Left hindlimb (tissue), 1 donor: ENCODE measurements at regions not wholly inside any gene's neighbourhood (a gene's known extent, or its start where the extent isn't known, plus 50 kb on each side); places are given as distances from the start of the nearest gene placed in this dataset.

ENCODE experiments used
- DNase-seq: peaks from one replicate; pipeline ENCODE4 v3.0.0-alpha.2; 2018

- DNase-seq = no peak
These were observed 148.9 kb upstream of the RBFOX1 start for GRCh38 chr16:7183768-7184167.

GRCh38 chr16:7182510-7183109, 150.0 kb upstream of the RBFOX1 start:
- no peak for DNase-seq

- no peak for DNase-seq
These were observed 154.8 kb upstream of the RBFOX1 start for GRCh38 chr16:7177875-7178274.

- no peak for DNase-seq
These were observed 161.5 kb upstream of the RBFOX1 start for GRCh38 chr16:7171151-7171550.

GRCh38 chr16:7167626-7168025, 165.0 kb upstream of the RBFOX1 start:
- DNase-seq = no peak

- no peak for DNase-seq
These were observed 170.8 kb upstream of the RBFOX1 start for GRCh38 chr16:7161891-7162290.

- DNase-seq = no peak
These were observed 172.6 kb upstream of the RBFOX1 start for GRCh38 chr16:7160093-7160492.

- DNase-seq = no peak
These were observed 174.2 kb upstream of the RBFOX1 start for GRCh38 chr16:7158481-7158880.

GRCh38 chr16:7150230-7150629, 182.4 kb upstream of the RBFOX1 start:
- DNase-seq = no peak

- no peak for DNase-seq
These were observed 184.0 kb upstream of the RBFOX1 start for GRCh38 chr16:7148606-7149005.

- DNase-seq = no peak
These were observed 191.7 kb upstream of the RBFOX1 start for GRCh38 chr16:7140899-7141298.

- DNase-seq = no peak
These were observed 194.9 kb upstream of the RBFOX1 start for GRCh38 chr16:7137560-7138330.

- DNase-seq = no peak
These were observed 200.2 kb upstream of the RBFOX1 start for GRCh38 chr16:7132465-7132864.

- no peak for DNase-seq
These were observed 207.9 kb upstream of the RBFOX1 start for GRCh38 chr16:7124701-7125100.

GRCh38 chr16:7124242-7124641, 208.4 kb upstream of the RBFOX1 start:
- no peak for DNase-seq

- DNase-seq = no peak
These were observed 215.9 kb upstream of the RBFOX1 start for GRCh38 chr16:7116734-7117133.

- DNase-seq = no peak
These were observed 216.7 kb upstream of the RBFOX1 start for GRCh38 chr16:7115898-7116297.

- no peak for DNase-seq
These were observed 218.7 kb upstream of the RBFOX1 start for GRCh38 chr16:7113949-7114348.

- DNase-seq = no peak
These were observed 219.2 kb upstream of the RBFOX1 start for GRCh38 chr16:7113395-7113794.

- no peak for DNase-seq
These were observed 221.4 kb upstream of the RBFOX1 start for GRCh38 chr16:7111265-7111664.

- DNase-seq = no peak
These were observed 225.2 kb upstream of the RBFOX1 start for GRCh38 chr16:7107436-7107835.

GRCh38 chr16:7103056-7103455, 229.6 kb upstream of the RBFOX1 start:
- no peak for DNase-seq

GRCh38 chr16:7101054-7101453, 231.6 kb upstream of the RBFOX1 start:
- DNase-seq = no peak

GRCh38 chr16:7097518-7097917, 235.1 kb upstream of the RBFOX1 start:
- no peak for DNase-seq

GRCh38 chr16:7093511-7093910, 239.1 kb upstream of the RBFOX1 start:
- no peak for DNase-seq
